ENCODE measurements at regions not wholly inside any gene's neighbourhood (a gene's known extent, or its start where the extent isn't known, plus 50 kb on each side); places are given as distances from the start of the nearest gene placed in this dataset.

DNA sequence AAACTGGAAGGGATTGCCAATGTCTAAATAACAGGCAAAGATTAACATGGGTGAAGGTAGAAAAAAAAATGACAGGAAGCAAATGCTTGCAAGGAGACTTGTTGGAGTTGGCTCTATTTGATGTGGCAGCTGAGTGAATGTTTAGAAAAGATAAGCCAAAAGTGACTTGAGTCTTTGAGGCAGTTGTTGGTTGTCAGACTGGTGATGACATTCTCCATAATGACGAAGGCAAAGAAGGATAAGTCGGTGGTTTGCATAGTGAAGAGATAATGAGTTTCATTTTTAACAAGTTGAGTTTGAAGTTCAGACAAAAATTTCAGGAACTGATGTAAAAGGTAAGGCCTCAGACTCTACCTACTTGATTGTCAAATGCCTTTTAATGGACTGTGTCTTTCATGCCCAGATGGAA, 704.1 kb upstream of the SGO1 start:
- TF ChIP-seq, protein P1, sequence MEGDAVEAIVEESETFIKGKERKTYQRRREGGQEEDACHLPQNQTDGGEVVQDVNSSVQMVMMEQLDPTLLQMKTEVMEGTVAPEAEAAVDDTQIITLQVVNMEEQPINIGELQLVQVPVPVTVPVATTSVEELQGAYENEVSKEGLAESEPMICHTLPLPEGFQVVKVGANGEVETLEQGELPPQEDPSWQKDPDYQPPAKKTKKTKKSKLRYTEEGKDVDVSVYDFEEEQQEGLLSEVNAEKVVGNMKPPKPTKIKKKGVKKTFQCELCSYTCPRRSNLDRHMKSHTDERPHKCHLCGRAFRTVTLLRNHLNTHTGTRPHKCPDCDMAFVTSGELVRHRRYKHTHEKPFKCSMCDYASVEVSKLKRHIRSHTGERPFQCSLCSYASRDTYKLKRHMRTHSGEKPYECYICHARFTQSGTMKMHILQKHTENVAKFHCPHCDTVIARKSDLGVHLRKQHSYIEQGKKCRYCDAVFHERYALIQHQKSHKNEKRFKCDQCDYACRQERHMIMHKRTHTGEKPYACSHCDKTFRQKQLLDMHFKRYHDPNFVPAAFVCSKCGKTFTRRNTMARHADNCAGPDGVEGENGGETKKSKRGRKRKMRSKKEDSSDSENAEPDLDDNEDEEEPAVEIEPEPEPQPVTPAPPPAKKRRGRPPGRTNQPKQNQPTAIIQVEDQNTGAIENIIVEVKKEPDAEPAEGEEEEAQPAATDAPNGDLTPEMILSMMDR (conservative IDR thresholded peaks at IDR 0.05) = no peak
- TF ChIP-seq ZFX (IDR thresholded peaks at IDR 0.05) = no peak

Data from C4-2B (cell line).